ENCODE measurements at regions not wholly inside any gene's neighbourhood (a gene's known extent, or its start where the extent isn't known, plus 50 kb on each side); places are given as distances from the start of the nearest gene placed in this dataset.

DNA sequence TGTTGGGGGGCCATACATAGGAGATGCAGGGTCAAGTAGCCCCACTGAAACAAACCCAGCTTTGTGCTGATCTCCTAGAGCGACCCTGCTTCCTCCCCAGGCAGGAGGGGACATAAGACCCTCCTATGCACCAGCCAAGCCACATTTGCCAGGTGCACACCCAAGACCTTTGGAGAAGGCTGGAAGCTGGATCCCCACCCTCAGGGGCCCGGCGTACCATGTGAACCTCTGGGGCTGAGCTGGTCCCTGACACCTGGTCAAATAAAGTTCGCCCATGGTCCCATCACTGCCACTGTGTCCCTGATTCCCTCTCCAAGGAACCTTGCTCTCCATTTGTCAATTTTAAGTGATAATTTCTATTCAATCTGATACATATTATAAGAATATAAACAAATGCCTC, 162.1 kb upstream of the VASH1 start:
- no peak for DNase-seq (ENCODE audit: low read depth)
- H3K4me3 ChIP-seq (ENCODE audit: low read depth, low read length): no peak overlapping the region
- TF ChIP-seq, protein P1, sequence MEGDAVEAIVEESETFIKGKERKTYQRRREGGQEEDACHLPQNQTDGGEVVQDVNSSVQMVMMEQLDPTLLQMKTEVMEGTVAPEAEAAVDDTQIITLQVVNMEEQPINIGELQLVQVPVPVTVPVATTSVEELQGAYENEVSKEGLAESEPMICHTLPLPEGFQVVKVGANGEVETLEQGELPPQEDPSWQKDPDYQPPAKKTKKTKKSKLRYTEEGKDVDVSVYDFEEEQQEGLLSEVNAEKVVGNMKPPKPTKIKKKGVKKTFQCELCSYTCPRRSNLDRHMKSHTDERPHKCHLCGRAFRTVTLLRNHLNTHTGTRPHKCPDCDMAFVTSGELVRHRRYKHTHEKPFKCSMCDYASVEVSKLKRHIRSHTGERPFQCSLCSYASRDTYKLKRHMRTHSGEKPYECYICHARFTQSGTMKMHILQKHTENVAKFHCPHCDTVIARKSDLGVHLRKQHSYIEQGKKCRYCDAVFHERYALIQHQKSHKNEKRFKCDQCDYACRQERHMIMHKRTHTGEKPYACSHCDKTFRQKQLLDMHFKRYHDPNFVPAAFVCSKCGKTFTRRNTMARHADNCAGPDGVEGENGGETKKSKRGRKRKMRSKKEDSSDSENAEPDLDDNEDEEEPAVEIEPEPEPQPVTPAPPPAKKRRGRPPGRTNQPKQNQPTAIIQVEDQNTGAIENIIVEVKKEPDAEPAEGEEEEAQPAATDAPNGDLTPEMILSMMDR (IDR thresholded peaks at IDR 0.05; ENCODE audit: insufficient read depth, low read length): no peak

DNA sequence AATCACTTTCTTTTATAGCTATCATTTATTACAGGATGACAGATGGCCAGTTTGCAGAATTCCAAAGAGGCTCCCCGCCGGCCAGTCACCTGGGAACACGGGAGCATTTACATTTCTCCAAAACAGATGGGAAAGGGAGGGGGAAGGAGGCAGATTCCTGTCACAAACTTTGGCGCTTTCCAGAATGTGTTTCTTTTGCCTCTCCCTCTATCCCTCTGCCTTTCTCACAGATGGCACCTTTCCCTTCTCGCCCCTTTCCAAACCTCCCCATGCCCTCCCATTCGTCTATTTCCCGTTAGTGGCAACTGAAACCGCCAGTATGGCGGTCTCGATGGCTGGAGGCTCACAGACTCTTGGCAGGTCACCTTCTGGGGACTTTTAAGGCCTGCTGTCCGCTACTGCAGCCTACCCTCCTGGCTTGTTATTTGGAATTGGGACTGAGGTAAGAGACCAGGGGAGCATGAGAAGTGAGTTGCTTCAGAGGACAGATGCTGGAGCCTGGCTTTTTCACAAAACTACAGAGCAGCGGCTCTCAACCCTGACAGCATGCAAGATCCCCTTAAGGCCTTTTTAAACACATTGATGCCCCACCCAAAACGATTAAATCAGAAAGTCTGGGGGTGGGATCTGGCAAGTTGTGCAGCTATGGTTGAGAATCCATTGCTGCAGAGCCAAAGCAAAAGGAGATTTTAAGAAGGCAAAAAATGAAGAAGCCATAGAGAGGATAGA, 161.5 kb upstream of the VASH1 start:
- no peak for DNase-seq (ENCODE audit: low read depth)
- no peak overlapping the region for H3K4me3 ChIP-seq (ENCODE audit: low read depth, low read length)
- TF ChIP-seq, protein P1 (IDR thresholded peaks at IDR 0.05; ENCODE audit: insufficient read depth, low read length): no peak

DNA sequence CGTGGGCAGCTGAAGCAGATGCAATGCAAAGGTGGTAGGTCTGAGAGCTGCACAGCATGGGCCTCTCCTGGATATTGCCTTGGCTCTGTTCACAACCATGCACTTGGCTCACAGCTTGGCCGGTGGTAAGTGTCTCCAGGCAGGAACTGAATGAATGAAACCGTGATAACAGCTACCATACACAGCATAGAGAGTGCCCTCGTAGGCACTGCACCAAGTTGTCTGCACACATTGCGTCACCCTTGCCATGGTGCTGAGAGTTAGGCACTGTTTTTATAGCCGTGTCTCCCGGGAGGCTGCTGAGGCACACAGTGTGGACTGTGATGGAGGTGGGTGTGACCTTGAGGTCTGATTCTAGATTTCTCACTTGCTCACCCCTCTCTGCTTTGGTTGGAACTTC, 157.6 kb upstream of the VASH1 start:
- DNase-seq (ENCODE audit: low read depth): no peak

DNA sequence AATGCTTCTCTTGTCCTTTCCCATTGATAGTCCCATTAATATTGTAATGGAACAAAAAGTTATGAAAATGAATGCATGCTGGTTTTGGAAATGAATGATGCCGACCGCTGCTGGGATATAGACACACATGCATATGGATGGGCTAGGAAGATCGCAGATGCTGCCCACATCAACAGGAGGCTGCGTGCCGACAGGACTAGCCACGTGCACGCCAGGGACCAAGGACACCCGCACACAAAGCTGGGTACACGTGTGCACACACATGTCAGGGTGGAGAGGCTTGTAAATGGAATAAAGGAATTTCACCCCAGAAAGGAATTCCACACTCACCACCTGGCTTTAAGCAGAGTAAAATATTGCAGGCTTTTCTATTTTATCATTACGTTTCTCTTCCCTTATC, 153.8 kb upstream of the VASH1 start:
- TF ChIP-seq, protein P1 (IDR thresholded peaks at IDR 0.05; ENCODE audit: insufficient read depth, low read length): no peak
- H3K4me3 ChIP-seq (ENCODE audit: low read depth, low read length): no peak overlapping the region
- no peak for DNase-seq (ENCODE audit: low read depth)

More for the DNA sequence above, 157.6 kb upstream of the VASH1 start:
- TF ChIP-seq, protein P1 (IDR thresholded peaks at IDR 0.05; ENCODE audit: insufficient read depth, low read length): no peak
- no peak overlapping the region for H3K4me3 ChIP-seq (ENCODE audit: low read depth, low read length)

DNA sequence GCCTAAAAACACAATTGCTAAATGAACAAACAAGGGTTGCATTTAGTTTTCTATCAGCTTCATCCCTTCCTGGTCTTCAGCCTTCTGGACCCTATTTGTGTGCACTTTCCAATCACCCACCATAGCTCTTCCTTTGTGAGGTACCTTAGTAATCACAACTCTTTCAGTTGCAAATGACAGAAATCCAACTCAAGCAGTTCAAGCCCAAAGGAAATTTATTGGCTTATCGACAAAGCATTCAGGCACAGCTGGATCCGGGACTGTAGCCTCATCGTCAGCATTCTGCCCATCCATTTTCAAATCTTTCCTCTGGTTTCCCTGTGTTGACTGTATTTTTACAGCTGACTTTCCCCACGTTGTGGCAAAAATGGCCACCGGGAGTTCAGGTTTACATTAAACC, 148.6 kb upstream of the VASH1 start:
- TF ChIP-seq, protein P1 (IDR thresholded peaks at IDR 0.05; ENCODE audit: insufficient read depth, low read length): no peak
- DNase-seq (ENCODE audit: low read depth): no peak
- H3K4me3 ChIP-seq (ENCODE audit: low read depth, low read length): no peak overlapping the region

DNA sequence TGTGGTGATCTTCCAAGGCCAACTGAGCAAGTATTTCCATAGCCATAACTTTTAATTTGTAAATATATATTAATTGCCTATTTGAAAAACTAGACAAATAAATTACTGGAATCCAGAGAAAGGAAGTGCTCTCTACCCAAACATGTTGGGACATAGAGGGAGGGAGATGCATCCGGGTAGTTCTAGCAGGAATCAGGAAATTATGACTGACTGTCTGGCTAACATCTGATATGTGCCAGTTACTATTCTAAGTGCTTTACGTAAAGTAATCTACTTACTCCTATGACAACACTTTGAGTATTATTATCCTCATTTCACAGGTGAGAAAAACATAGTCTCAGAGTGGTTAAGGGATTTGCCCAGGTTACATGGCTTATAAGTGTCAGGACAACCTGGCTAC, 147.7 kb upstream of the VASH1 start:
- DNase-seq (ENCODE audit: low read depth): no peak
- H3K4me3 ChIP-seq (ENCODE audit: low read depth, low read length): no peak overlapping the region
- TF ChIP-seq, protein P1 (IDR thresholded peaks at IDR 0.05; ENCODE audit: insufficient read depth, low read length): no peak

DNA sequence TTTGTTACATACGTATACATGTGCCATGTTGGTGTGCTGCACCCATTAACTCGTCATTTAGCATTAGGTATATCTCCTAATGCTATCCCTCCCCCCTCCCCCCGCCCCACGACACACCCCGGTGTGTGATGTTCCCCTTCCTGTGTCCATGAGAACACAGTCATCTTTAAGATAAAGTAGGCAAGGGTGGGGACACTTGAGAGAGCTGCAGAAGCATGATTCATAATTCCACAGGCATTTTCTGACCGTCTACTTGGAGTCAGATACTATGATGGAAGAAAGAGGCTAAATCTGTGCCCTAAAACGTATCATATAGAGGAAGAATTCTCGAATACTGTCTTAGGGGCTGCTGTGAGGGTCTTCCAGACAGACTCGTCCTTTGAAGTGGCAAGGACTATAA, 145.9 kb upstream of the VASH1 start:
- DNase-seq (ENCODE audit: low read depth): no peak
- TF ChIP-seq, protein P1 (IDR thresholded peaks at IDR 0.05; ENCODE audit: insufficient read depth, low read length): no peak
- H3K4me3 ChIP-seq (ENCODE audit: low read depth, low read length): no peak overlapping the region

Data from fibroblast of the aortic adventitia (primary cell).